Esophagus squamous epithelium (tissue), 5 donors: ENCODE measurements at regions not wholly inside any gene's neighbourhood (a gene's known extent, or its start where the extent isn't known, plus 50 kb on each side); places are given as distances from the start of the nearest gene placed in this dataset.

Source experiments
- DNase-seq: peaks from one replicate; lab custom pipeline; 2025; lab: John Stamatoyannopoulos, UW
- H3K27ac ChIP-seq, 4 donors: fragments of 200-600 bp; sonication (generic); one replicate each; pipeline ENCODE4 v1.5.1; 2016 to 2019; ENCODE audit warnings: mild to moderate bottlenecking in 1 of 4
- H3K27me3 ChIP-seq, 4 donors: fragments of 200-600 bp; sonication (generic); 1 replicate in 3 of 4; 2 replicates in 1 of 4; pipeline versions ENCODE4 v1.5.1 to v1.6.0; 2017 to 2021; ENCODE audit warnings: antibody characterized with exemption in 1 of 4
- H3K36me3 ChIP-seq, 3 donors: fragments of 200-600 bp; sonication (generic); one replicate each; pipeline ENCODE4 v1.5.1; 2016 to 2019
- H3K4me1 ChIP-seq, 3 donors: fragments of 200-600 bp; sonication (generic); one replicate each; pipeline ENCODE4 v1.5.1; 2017 to 2019
- H3K4me3 ChIP-seq, 4 donors: fragments of 200-600 bp; sonication (generic); 1 replicate in 3 of 4; 2 replicates in 1 of 4; pipeline ENCODE4 v1.5.1; 2016 to 2019; ENCODE audit warnings: mild to moderate bottlenecking in 2 of 4, moderate library complexity in 1 of 4
- H3K9me3 ChIP-seq, 3 donors: fragments of 200-600 bp; sonication (generic); one replicate each; pipeline ENCODE4 v1.5.1; 2016 to 2019
- POLR2A ChIP-seq, 4 donors: fragments of 450-650 bp; IDR thresholded peaks; one replicate each; pipeline ENCODE4 v1.6.1; 2017; ENCODE audit warnings: antibody characterized with exemption in 4 of 4, mild to moderate bottlenecking in 4 of 4, moderate library complexity in 3 of 4
- WGBS, 2 donors: methylation state at CpG; one replicate each; pipeline ENCODE4 v1.1.5; 2018; 5-methylcytosine and 5-hydroxymethylcytosine counted together
- intact Hi-C: fragments of 100-400 bp; cut with DNase I; formaldehyde crosslinking; loops from one replicate; pipeline ENCODE4 v1.15.0; 2022
- TF ChIP-seq, protein P1 (sequence below), 6 experiments: fragments of 450-650 bp in 4 of 6; fragments of 200-600 bp in 2 of 6; sonication (generic) in 2 of 6; IDR thresholded peaks; one replicate each; pipeline ENCODE4 v1.5.1; 2016 to 2019; ENCODE audit warnings: antibody characterized with exemption in 6 of 6, mild to moderate bottlenecking in 4 of 6, moderate library complexity in 4 of 6
- donor health status: DM: yes; HTN: yes; CAD: no.

- 92% methylated on average over 3 of the region's 3 CpGs for WGBS, 2 donors
- H3K36me3 ChIP-seq: no peaks in the 10 kb centered on the region
- DNase-seq: no peak
- peaks cover 0 to 11% (median 0%) of the 10 kb centered on the region in 3 donors for H3K4me1 ChIP-seq
- TF ChIP-seq, protein P1, sequence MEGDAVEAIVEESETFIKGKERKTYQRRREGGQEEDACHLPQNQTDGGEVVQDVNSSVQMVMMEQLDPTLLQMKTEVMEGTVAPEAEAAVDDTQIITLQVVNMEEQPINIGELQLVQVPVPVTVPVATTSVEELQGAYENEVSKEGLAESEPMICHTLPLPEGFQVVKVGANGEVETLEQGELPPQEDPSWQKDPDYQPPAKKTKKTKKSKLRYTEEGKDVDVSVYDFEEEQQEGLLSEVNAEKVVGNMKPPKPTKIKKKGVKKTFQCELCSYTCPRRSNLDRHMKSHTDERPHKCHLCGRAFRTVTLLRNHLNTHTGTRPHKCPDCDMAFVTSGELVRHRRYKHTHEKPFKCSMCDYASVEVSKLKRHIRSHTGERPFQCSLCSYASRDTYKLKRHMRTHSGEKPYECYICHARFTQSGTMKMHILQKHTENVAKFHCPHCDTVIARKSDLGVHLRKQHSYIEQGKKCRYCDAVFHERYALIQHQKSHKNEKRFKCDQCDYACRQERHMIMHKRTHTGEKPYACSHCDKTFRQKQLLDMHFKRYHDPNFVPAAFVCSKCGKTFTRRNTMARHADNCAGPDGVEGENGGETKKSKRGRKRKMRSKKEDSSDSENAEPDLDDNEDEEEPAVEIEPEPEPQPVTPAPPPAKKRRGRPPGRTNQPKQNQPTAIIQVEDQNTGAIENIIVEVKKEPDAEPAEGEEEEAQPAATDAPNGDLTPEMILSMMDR (IDR thresholded peaks at IDR 0.05): no peak
- TF ChIP-seq POLR2A (IDR thresholded peaks at IDR 0.05): no peak
- no peaks in the 10 kb centered on the region for H3K9me3 ChIP-seq
- H3K27me3 ChIP-seq: peaks cover 0 to 9% (median 0%) of the 10 kb centered on the region in 4 donors
- H3K27ac ChIP-seq: no peak overlapping the region
- intact Hi-C loops: no loop called here
- H3K4me3 ChIP-seq: no peak overlapping the region
Observed at GRCh38 chr18:25880441-25880840, 210.0 kb downstream of the SS18 start.

DNA sequence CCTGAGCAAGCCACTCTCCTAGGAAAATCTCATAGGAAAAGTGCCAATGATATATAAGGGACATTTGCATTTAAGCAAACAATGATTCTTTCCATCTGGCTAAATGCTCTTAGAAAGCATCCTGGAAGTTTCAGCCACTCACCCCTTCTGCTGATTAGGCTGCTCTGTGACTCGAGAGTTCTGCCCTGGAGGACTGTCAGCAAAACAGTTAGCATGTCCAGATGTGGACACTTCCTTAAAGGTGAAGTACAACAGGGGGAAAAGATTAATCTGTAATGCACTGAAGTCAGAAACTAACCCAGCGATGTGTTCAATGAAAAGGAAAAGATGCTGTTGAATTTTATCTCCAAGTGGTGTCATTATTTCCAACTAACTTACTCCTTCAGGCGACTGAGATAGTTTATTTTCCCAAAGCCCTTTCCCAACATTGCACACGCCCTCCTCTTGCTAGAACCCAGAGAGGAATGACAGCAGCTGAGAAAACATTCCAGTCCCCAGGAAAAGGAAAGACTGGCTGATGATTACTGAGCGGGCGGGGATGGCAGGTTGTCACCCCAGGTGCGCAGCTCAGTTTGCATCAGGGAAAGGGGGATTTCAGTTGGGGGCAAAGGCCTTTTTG, 214.0 kb downstream of the SS18 start:
- H3K27ac ChIP-seq: no peak overlapping the region
- H3K27me3 ChIP-seq: peaks cover 0 to 9% (median 0%) of the 10 kb centered on the region in 4 donors
- H3K9me3 ChIP-seq: no peaks in the 10 kb centered on the region
- H3K4me3 ChIP-seq: no peak overlapping the region
- H3K36me3 ChIP-seq: no peaks in the 10 kb centered on the region
- intact Hi-C loops: no loop called here
- WGBS, 2 donors: 52 to 57% methylated on average over 7 of the region's 7 CpGs
- peaks cover 0 to 11% (median 0%) of the 10 kb centered on the region in 3 donors for H3K4me1 ChIP-seq
- TF ChIP-seq POLR2A (IDR thresholded peaks at IDR 0.05): no peak
- TF ChIP-seq, protein P1 (IDR thresholded peaks at IDR 0.05): no peak
- DNase-seq: no peak

DNA sequence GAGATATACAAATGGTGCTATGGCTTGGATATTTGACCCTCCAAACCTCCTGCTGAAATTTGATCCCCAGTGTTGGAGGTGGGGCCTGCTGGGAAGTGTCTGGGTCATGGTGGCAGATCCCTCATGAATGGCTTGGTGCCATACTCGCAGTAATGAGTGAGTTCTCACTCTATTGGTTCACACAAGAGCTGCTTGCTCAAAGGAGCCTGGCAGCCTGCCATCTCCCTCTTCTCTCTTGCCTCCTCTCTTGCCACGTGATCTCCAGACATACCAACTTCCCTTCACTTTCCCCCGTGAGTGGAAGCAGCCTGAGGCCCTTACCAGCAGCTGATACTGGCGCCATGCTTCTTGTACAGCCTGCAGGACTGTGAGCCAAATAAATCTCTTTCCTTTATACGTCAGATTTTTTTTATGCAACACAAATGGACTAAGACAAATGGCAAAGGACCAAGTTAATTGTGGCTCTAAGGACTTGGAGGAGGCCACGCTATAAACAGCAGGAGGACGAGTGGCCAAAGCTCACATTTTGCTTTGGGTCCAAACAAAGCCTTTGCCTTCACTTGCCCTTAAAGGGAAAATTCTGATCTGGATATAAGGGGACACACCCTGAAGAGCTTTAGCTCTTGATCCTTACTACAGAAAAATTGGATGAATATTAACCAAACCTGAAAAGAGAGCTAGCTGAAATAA, 214.7 kb downstream of the SS18 start:
- intact Hi-C loops: no loop called here
- DNase-seq: no peak
- no peak for TF ChIP-seq POLR2A (IDR thresholded peaks at IDR 0.05)
- TF ChIP-seq, protein P1 (IDR thresholded peaks at IDR 0.05): no peak
- Histone ChIP-seq H3K27ac (no peak overlapping the region), H3K36me3 (no peaks in the 10 kb centered on the region), H3K4me3 (no peak overlapping the region), H3K4me1 (peaks cover 0 to 11% (median 0%) of the 10 kb centered on the region in 3 donors), H3K9me3 (no peaks in the 10 kb centered on the region), H3K27me3 (peaks cover 0 to 7% (median 0%) of the 10 kb centered on the region in 4 donors)
- WGBS, 2 donors: 26 to 51% methylated on average over 7 of the region's 7 CpGs

GRCh38 chr18:25873833-25874232, 216.6 kb downstream of the SS18 start:
- no peak overlapping the region for H3K27ac ChIP-seq
- peaks cover 0 to 6% (median 0%) of the 10 kb centered on the region in 4 donors for H3K27me3 ChIP-seq
- DNase-seq: no peak
- H3K9me3 ChIP-seq: no peaks in the 10 kb centered on the region
- H3K4me1 ChIP-seq: peaks cover 0 to 7% (median 0%) of the 10 kb centered on the region in 3 donors
- WGBS, 2 donors: 60 to 71% methylated on average over 3 of the region's 3 CpGs
- H3K4me3 ChIP-seq: no peak overlapping the region
- intact Hi-C loops: no loop called here
- no peaks in the 10 kb centered on the region for H3K36me3 ChIP-seq
- TF ChIP-seq, protein P1 (IDR thresholded peaks at IDR 0.05): no peak
- TF ChIP-seq POLR2A (IDR thresholded peaks at IDR 0.05): no peak

DNA sequence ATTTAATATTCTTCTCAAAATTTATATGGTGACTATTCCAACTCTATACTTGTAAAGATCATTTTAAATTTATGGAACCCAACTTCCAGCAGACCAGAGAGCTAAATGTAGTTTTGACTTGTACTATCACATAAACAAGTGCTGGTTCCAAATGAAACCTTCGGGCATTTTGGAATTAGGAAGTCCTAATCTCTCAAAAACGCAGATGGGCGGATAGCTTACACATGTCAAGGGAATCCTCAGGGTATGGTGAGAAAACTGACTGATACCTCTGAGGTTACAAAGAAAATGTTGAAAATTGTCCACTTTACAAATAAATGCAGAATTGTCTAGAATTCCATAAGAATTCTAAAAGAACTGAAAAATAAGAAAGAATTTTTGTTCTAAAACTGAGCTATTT, 224.1 kb downstream of the SS18 start:
- Histone ChIP-seq H3K36me3 (no peaks in the 10 kb centered on the region), H3K4me3 (no peak overlapping the region), H3K27me3 (peaks cover 0 to 14% (median 0%) of the 10 kb centered on the region in 4 donors), H3K27ac (no peak overlapping the region), H3K9me3 (peaks cover 0 to 6% (median 0%) of the 10 kb centered on the region in 3 donors), H3K4me1 (no peaks in the 10 kb centered on the region)
- DNase-seq: no peak
- intact Hi-C loops: no loop called here
- WGBS, 2 donors: 68% methylated on average over 3 of the region's 3 CpGs
- TF ChIP-seq POLR2A (IDR thresholded peaks at IDR 0.05): no peak
- TF ChIP-seq, protein P1 (IDR thresholded peaks at IDR 0.05): no peak
